ENCODE measurements at regions not wholly inside any gene's neighbourhood (a gene's known extent, or its start where the extent isn't known, plus 50 kb on each side); places are given as distances from the start of the nearest gene placed in this dataset.

GRCh38 chr12:58412461-58413060, 471.2 kb downstream of the ATP23 start:
- in situ Hi-C loops (cut with HindIII; ENCODE audit: low pct_unique_long_range_greater_than_20kb, low sequenced_read_pairs): no loop called here
- no peak for ATAC-seq
- CTCF ChIA-PET: no interaction called here

GRCh38 chr12:58413794-58414193, 472.4 kb downstream of the ATP23 start:
- Histone ChIP-seq H3K36me3 (ENCODE audit: control insufficient read depth, insufficient read depth, low read length) (no peaks in the 10 kb centered on the region), H3K9me3 (ENCODE audit: control insufficient read depth, insufficient read depth, low read depth, low read length) (no peaks in the 10 kb centered on the region), H3K27ac (ENCODE audit: low read length) (no peak overlapping the region), H3K4me3 (ENCODE audit: low read depth in 2 of 2, low read length in 2 of 2) (no peak overlapping the region), H3K4me1 (ENCODE audit: control insufficient read depth, insufficient read depth, low read length) (no peaks in the 10 kb centered on the region; the same call in 1 of the 2 replicates), H3K27me3 (ENCODE audit: control insufficient read depth, insufficient read depth, low read length) (no peaks in the 10 kb centered on the region)
- ATAC-seq (peak; percentile 81), DNase-seq (ENCODE audit: low read depth, low spot score) (no peak)
- TF ChIP-seq POLR2AphosphoS5 (IDR thresholded peaks at IDR 0.05; ENCODE audit: low read depth, low read length) (no peak), REST (IDR thresholded peaks at IDR 0.05; ENCODE audit: insufficient read depth in 1 of 2, low read depth in 2 of 2, low read length in 1 of 2) (no peak), TCF7L2 (IDR thresholded peaks at IDR 0.05; ENCODE audit: low read depth, low read length) (no peak), SIN3A (IDR thresholded peaks at IDR 0.05; ENCODE audit: borderline replicate concordance, insufficient read depth, low read depth, low read length) (no peak)
- TF ChIP-seq, protein P1, sequence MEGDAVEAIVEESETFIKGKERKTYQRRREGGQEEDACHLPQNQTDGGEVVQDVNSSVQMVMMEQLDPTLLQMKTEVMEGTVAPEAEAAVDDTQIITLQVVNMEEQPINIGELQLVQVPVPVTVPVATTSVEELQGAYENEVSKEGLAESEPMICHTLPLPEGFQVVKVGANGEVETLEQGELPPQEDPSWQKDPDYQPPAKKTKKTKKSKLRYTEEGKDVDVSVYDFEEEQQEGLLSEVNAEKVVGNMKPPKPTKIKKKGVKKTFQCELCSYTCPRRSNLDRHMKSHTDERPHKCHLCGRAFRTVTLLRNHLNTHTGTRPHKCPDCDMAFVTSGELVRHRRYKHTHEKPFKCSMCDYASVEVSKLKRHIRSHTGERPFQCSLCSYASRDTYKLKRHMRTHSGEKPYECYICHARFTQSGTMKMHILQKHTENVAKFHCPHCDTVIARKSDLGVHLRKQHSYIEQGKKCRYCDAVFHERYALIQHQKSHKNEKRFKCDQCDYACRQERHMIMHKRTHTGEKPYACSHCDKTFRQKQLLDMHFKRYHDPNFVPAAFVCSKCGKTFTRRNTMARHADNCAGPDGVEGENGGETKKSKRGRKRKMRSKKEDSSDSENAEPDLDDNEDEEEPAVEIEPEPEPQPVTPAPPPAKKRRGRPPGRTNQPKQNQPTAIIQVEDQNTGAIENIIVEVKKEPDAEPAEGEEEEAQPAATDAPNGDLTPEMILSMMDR (IDR thresholded peaks at IDR 0.05): no peak
- intact Hi-C loops (cut with micrococcal nuclease; ENCODE audit: unreplicated experiment): no loop called here
- ChIA-PET CTCF (no interaction called here), POLR2A (no interaction called here)
- in situ Hi-C loops (cut with HindIII; ENCODE audit: low pct_unique_long_range_greater_than_20kb, low sequenced_read_pairs): no loop called here
- BruUV-seq (replicated peaks): no TSS peak

More at GRCh38 chr12:58412461-58413060, 471.2 kb downstream of the ATP23 start:
- no peaks in the 10 kb centered on the region for H3K36me3 ChIP-seq (ENCODE audit: control insufficient read depth, insufficient read depth, low read length)
- no peak overlapping the region for H3K4me3 ChIP-seq (ENCODE audit: low read depth in 2 of 2, low read length in 2 of 2)
- DNase-seq (ENCODE audit: low read depth, low spot score): no peak
- TF ChIP-seq, protein P1 (IDR thresholded peaks at IDR 0.05): no peak
- TF ChIP-seq SIN3A (IDR thresholded peaks at IDR 0.05; ENCODE audit: borderline replicate concordance, insufficient read depth, low read depth, low read length): no peak
- no peak for TF ChIP-seq POLR2AphosphoS5 (IDR thresholded peaks at IDR 0.05; ENCODE audit: low read depth, low read length)
- no peak for TF ChIP-seq TCF7L2 (IDR thresholded peaks at IDR 0.05; ENCODE audit: low read depth, low read length)
- TF ChIP-seq REST (IDR thresholded peaks at IDR 0.05; ENCODE audit: insufficient read depth in 1 of 2, low read depth in 2 of 2, low read length in 1 of 2): no peak
- H3K27me3 ChIP-seq (ENCODE audit: control insufficient read depth, insufficient read depth, low read length): no peaks in the 10 kb centered on the region
- H3K27ac ChIP-seq (ENCODE audit: low read length): no peak overlapping the region
- BruUV-seq (replicated peaks): no TSS peak
- H3K4me1 ChIP-seq (ENCODE audit: control insufficient read depth, insufficient read depth, low read length): no peaks in the 10 kb centered on the region; the same call in 1 of the 2 replicates
- POLR2A ChIA-PET: no interaction called here
- intact Hi-C loops (cut with micrococcal nuclease; ENCODE audit: unreplicated experiment): no loop called here
- no peaks in the 10 kb centered on the region for H3K9me3 ChIP-seq (ENCODE audit: control insufficient read depth, insufficient read depth, low read depth, low read length)

Measured in Panc1 (cell line).